ENCODE measurements at regions not wholly inside any gene's neighbourhood (a gene's known extent, or its start where the extent isn't known, plus 50 kb on each side); places are given as distances from the start of the nearest gene placed in this dataset.

GRCh38 chr6:145275787-145276186 is 459.5 kb downstream of the EPM2A start:
- no peak for TF ChIP-seq PHF8 (conservative IDR thresholded peaks at IDR 0.05; ENCODE audit: low read depth, low read length)
- no peak for TF ChIP-seq POLR2AphosphoS5 (IDR thresholded peaks at IDR 0.05; ENCODE audit: low read depth, low read length)
- TF ChIP-seq EP300 (IDR thresholded peaks at IDR 0.05; ENCODE audit: borderline replicate concordance in 1 of 2, low read depth in 2 of 2, low read length in 2 of 2), result no peak
- TF ChIP-seq POLR2A (IDR thresholded peaks at IDR 0.05; ENCODE audit: control extremely low read depth in 1 of 2, low read depth in 2 of 2, low read length in 2 of 2), result no peak
- no peak for TF ChIP-seq CTCF (IDR thresholded peaks at IDR 0.05; ENCODE audit: control extremely low read depth in 1 of 3, insufficient read depth in 1 of 3, low read depth in 1 of 3, low read length in 3 of 3)
- no peak for TF ChIP-seq GTF2F1 (IDR thresholded peaks at IDR 0.05; ENCODE audit: borderline replicate concordance, low read depth, low read length)
- no peak for TF ChIP-seq YY1 (IDR thresholded peaks at IDR 0.05; ENCODE audit: low read depth, low read length)
- no peak for TF ChIP-seq ATF2 (IDR thresholded peaks at IDR 0.05; ENCODE audit: low read length)
- TF ChIP-seq MAX (IDR thresholded peaks at IDR 0.05), result no peak
- TF ChIP-seq TAF1 (IDR thresholded peaks at IDR 0.05; ENCODE audit: low read depth, low read length), result no peak
- no peak for TF ChIP-seq SIN3A (conservative IDR thresholded peaks at IDR 0.05 in 1 of 2, IDR thresholded peaks at IDR 0.05 in 1 of 2; ENCODE audit: low read depth in 1 of 2, low read length in 2 of 2)
- TF ChIP-seq EZH2 (IDR thresholded peaks at IDR 0.05; ENCODE audit: low read depth, low read length, severe bottlenecking), result no peak

All from H1 (cell line).